ENCODE measurements at regions not wholly inside any gene's neighbourhood (a gene's known extent, or its start where the extent isn't known, plus 50 kb on each side); places are given as distances from the start of the nearest gene placed in this dataset.

- H3K27ac ChIP-seq = no peak overlapping the region
- H3K79me2 ChIP-seq = no peaks in the 10 kb centered on the region
- no peak for TF ChIP-seq EZH2 (IDR thresholded peaks at IDR 0.05; ENCODE audit: borderline replicate concordance)
- 86% methylated on average over 4 of the region's 4 CpGs for WGBS (ENCODE audit: low lambda C conversion rate, missing lambda C conversion rate)
- no peaks in the 10 kb centered on the region for H3K27me3 ChIP-seq
- no peaks in the 10 kb centered on the region for H3K36me3 ChIP-seq (replicated peaks; ENCODE audit: insufficient read depth, low read depth)
- H3K9me3 ChIP-seq (ENCODE audit: low read depth) = no peaks in the 10 kb centered on the region
- H3K4me2 ChIP-seq = no peak overlapping the region
- H2AFZ ChIP-seq = no peak overlapping the region
- no peaks in the 10 kb centered on the region for H3K9me2 ChIP-seq (replicated peaks; ENCODE audit: insufficient read depth)
- H4K20me1 ChIP-seq (ENCODE audit: insufficient read depth, poor library complexity, severe bottlenecking) = no peaks in the 10 kb centered on the region
- DNase-seq (ENCODE audit: low spot score) = no peak
- no peak overlapping the region for H3K4me3 ChIP-seq
- no peaks in the 10 kb centered on the region for H3K4me1 ChIP-seq (ENCODE audit: insufficient read depth)
Measured at GRCh38 chr1:100628631-100629081, 90.7 kb downstream of the GPR88 start.

- Histone ChIP-seq H3K27ac (no peak overlapping the region), H3K9me3 (ENCODE audit: low read depth) (no peaks in the 10 kb centered on the region), H3K27me3 (no peaks in the 10 kb centered on the region), H4K20me1 (ENCODE audit: insufficient read depth, poor library complexity, severe bottlenecking) (no peaks in the 10 kb centered on the region), H3K9me2 (replicated peaks; ENCODE audit: insufficient read depth) (no peaks in the 10 kb centered on the region), H3K4me1 (ENCODE audit: insufficient read depth) (no peaks in the 10 kb centered on the region), H3K36me3 (replicated peaks; ENCODE audit: insufficient read depth, low read depth) (no peaks in the 10 kb centered on the region), H3K4me2 (no peak overlapping the region), H3K4me3 (no peak overlapping the region), H2AFZ (no peak overlapping the region), H3K79me2 (no peaks in the 10 kb centered on the region)
- TF ChIP-seq EZH2 (IDR thresholded peaks at IDR 0.05; ENCODE audit: borderline replicate concordance) = no peak
- no peak for TF ChIP-seq EZH2phosphoT487 (IDR thresholded peaks at IDR 0.05; ENCODE audit: low read depth, severe bottlenecking, unreplicated experiment)
- TF ChIP-seq, protein P1, sequence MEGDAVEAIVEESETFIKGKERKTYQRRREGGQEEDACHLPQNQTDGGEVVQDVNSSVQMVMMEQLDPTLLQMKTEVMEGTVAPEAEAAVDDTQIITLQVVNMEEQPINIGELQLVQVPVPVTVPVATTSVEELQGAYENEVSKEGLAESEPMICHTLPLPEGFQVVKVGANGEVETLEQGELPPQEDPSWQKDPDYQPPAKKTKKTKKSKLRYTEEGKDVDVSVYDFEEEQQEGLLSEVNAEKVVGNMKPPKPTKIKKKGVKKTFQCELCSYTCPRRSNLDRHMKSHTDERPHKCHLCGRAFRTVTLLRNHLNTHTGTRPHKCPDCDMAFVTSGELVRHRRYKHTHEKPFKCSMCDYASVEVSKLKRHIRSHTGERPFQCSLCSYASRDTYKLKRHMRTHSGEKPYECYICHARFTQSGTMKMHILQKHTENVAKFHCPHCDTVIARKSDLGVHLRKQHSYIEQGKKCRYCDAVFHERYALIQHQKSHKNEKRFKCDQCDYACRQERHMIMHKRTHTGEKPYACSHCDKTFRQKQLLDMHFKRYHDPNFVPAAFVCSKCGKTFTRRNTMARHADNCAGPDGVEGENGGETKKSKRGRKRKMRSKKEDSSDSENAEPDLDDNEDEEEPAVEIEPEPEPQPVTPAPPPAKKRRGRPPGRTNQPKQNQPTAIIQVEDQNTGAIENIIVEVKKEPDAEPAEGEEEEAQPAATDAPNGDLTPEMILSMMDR (IDR thresholded peaks at IDR 0.05; ENCODE audit: poor library complexity) = no peak
- no peak for DNase-seq (ENCODE audit: low spot score)
Measured at GRCh38 chr1:100629391-100629790, 90.2 kb upstream of the VCAM1 start.

DNA sequence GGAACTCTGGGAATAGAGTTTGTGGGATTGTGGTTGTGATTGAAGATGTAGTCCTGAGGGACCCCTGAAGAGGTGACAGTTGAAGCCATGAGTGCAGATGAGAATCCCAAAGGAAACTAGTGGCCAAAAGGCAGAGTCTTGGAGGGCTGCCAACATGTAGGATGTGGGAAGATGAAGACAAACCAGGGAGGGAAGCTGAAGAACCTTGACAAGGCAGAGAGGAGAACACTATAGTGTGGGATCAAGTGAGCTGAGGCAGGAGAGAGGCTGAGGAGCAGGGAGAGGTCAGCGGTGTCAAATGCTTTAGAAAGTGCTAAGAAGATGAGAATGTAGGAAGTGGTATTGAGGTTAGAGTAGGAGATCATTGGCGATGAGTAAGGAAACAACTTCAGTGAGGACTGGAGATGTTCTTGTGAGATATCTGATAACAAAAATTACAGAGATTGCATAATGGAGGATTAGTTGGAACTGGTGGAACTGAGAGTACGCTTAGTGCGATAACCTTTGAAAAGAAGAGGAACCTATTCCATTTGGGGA is 88.5 kb upstream of the VCAM1 start:
- H3K4me3 ChIP-seq = no peak overlapping the region
- H3K79me2 ChIP-seq = no peaks in the 10 kb centered on the region
- no peak for DNase-seq (ENCODE audit: low spot score)
- H3K36me3 ChIP-seq (replicated peaks; ENCODE audit: insufficient read depth, low read depth) = no peaks in the 10 kb centered on the region
- no peak for TF ChIP-seq EZH2phosphoT487 (IDR thresholded peaks at IDR 0.05; ENCODE audit: low read depth, severe bottlenecking, unreplicated experiment)
- no peak for TF ChIP-seq EZH2 (IDR thresholded peaks at IDR 0.05; ENCODE audit: borderline replicate concordance)
- TF ChIP-seq, protein P1 (IDR thresholded peaks at IDR 0.05; ENCODE audit: poor library complexity) = no peak
- WGBS (ENCODE audit: low lambda C conversion rate, missing lambda C conversion rate) = 83% methylated on average over 4 of the region's 4 CpGs
- H3K9me2 ChIP-seq (replicated peaks; ENCODE audit: insufficient read depth) = no peaks in the 10 kb centered on the region
- H4K20me1 ChIP-seq (ENCODE audit: insufficient read depth, poor library complexity, severe bottlenecking) = no peaks in the 10 kb centered on the region
- no peak overlapping the region for H2AFZ ChIP-seq
- no peaks in the 10 kb centered on the region for H3K27me3 ChIP-seq
- no peaks in the 10 kb centered on the region for H3K9me3 ChIP-seq (ENCODE audit: low read depth)
- no peaks in the 10 kb centered on the region for H3K4me1 ChIP-seq (ENCODE audit: insufficient read depth)
- no peak overlapping the region for H3K4me2 ChIP-seq
- no peak overlapping the region for H3K27ac ChIP-seq

- H3K9me3 ChIP-seq (ENCODE audit: low read depth) = no peaks in the 10 kb centered on the region
- WGBS (ENCODE audit: low lambda C conversion rate, missing lambda C conversion rate) = 90% methylated on average over 2 of the region's 2 CpGs
- no peaks in the 10 kb centered on the region for H3K36me3 ChIP-seq (replicated peaks; ENCODE audit: insufficient read depth, low read depth)
- no peak overlapping the region for H2AFZ ChIP-seq
- H3K79me2 ChIP-seq = no peaks in the 10 kb centered on the region
- H3K9me2 ChIP-seq (replicated peaks; ENCODE audit: insufficient read depth) = no peaks in the 10 kb centered on the region
- TF ChIP-seq EZH2phosphoT487 (IDR thresholded peaks at IDR 0.05; ENCODE audit: low read depth, severe bottlenecking, unreplicated experiment) (no peak), EZH2 (IDR thresholded peaks at IDR 0.05; ENCODE audit: borderline replicate concordance) (no peak)
- TF ChIP-seq, protein P1 (IDR thresholded peaks at IDR 0.05; ENCODE audit: poor library complexity) = no peak
- DNase-seq (ENCODE audit: low spot score) = no peak
- no peak overlapping the region for H3K4me3 ChIP-seq
- H3K27me3 ChIP-seq = no peaks in the 10 kb centered on the region
- no peak overlapping the region for H3K27ac ChIP-seq
- H3K4me1 ChIP-seq (ENCODE audit: insufficient read depth) = no peaks in the 10 kb centered on the region
- no peak overlapping the region for H3K4me2 ChIP-seq
- no peaks in the 10 kb centered on the region for H4K20me1 ChIP-seq (ENCODE audit: insufficient read depth, poor library complexity, severe bottlenecking)
Measured at GRCh38 chr1:100642826-100643225, 76.7 kb upstream of the VCAM1 start.
